ENCODE measurements at regions not wholly inside any gene's neighbourhood (a gene's known extent, or its start where the extent isn't known, plus 50 kb on each side); places are given as distances from the start of the nearest gene placed in this dataset.

- TF ChIP-seq CTCF (IDR thresholded peaks at IDR 0.05) (no peak), ZFX (IDR thresholded peaks at IDR 0.05; ENCODE audit: borderline replicate concordance) (no peak)
Measured at GRCh38 chr12:125434131-125434530, 368.9 kb downstream of the AACS start.
